HAP-1 (cell line): ENCODE measurements at regions not wholly inside any gene's neighbourhood (a gene's known extent, or its start where the extent isn't known, plus 50 kb on each side); places are given as distances from the start of the nearest gene placed in this dataset.
"Not testable (repeated sequence)": the region's sequence is repeated elsewhere in the genome, so short reads cannot be mapped to it uniquely, and the experiment has no call there.

Experiments used
- DNase-seq, 2 experiments: peaks; one replicate each; pipeline ENCODE4 v3.0.0-alpha.2; 2016 to 2020; ENCODE audit warnings: low spot score in 2 of 2
- H3K27me3 ChIP-seq: fragments of 250-450 bp; sonication (Bioruptor Pico); 2 replicates; pipeline ENCODE4 v1.5.1; 2020; ENCODE audit warnings: low read depth, mild to moderate bottlenecking, moderate library complexity
- H3K36me3 ChIP-seq: fragments of 250-450 bp; sonication (Bioruptor Pico); replicated peaks from 2 replicates; pipeline ENCODE4 v1.5.1; 2020; ENCODE audit warnings: mild to moderate bottlenecking
- H3K4me1 ChIP-seq: fragments of 250-450 bp; sonication (Bioruptor Pico); 2 replicates; pipeline ENCODE4 v1.5.1; 2020; ENCODE audit warnings: mild to moderate bottlenecking
- H3K4me3 ChIP-seq: fragments of 250-450 bp; sonication (Bioruptor Pico); 2 replicates; pipeline ENCODE4 v1.5.1; 2020; ENCODE audit warnings: mild to moderate bottlenecking, moderate library complexity
- H3K9me3 ChIP-seq: fragments of 250-450 bp; sonication (Bioruptor Pico); 2 replicates; pipeline ENCODE4 v1.5.1; 2020; ENCODE audit warnings: mild to moderate bottlenecking, moderate library complexity
- in situ Hi-C: fragments of 300-500 bp; cut with MboI; formaldehyde crosslinking; loops from 3 replicates; pipeline ENCODE4 v1.14.3; 2020; ENCODE audit warnings: low sequenced_read_pairs, inconsistent platforms, mixed read lengths

DNA sequence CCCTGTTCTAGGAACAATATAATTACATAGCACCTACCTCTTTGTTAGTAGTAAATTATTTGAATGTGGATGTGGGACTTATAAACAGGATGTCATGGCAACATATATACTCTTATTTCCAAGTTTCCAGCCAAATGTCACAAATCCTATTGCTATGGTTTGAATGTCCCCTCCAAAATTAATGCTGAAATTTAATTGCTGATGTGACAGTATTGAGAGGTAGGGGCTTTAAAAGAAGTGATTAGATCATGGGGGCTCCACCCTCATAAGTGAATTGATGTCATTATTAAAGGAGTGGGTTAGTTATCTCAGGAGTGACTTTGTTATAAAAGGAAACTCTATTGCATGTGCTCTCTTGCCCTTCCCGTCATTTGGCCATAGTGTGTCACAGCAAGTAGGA, 164.2 kb upstream of the ATF7IP start:
- Histone ChIP-seq H3K36me3 (no peaks in the 10 kb centered on the region), H3K4me1 (no peaks in the 10 kb centered on the region), H3K27me3 (no peaks in the 10 kb centered on the region), H3K4me3 (no peak overlapping the region), H3K9me3 (no peaks in the 10 kb centered on the region)
- no peak for DNase-seq
- in situ Hi-C loops: no loop called here

DNA sequence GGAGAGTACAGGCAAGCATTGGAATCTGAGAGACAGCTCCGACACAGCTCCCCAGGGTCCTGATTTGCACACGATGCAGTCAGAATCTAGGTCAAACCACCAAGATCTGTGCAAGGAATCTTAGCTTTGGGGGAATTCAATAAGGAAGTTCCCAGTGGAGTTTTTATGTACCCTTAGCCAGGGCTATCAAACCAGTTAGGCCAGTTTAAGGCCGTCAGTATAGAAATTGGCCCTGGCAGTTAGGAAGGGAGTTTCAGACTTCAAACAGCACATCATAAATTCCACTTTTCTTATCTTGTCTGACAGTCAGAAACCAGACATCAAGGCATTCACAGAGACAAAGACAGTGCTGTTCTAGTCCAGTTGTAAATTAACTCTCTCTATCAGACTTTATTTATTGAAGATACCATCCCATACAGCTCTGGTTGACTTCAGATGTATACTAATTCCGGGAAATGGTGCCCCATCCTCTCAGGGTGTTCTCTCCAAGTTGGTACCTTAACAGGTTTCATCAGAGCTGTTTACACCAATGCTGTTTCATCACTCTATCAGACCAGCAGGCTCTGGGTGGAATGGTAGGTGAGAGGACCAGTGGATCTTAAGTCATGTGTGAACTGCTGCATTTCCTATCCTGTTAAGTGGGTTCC, 157.5 kb upstream of the ATF7IP start:
- H3K27me3 ChIP-seq: no peaks in the 10 kb centered on the region
- no peak overlapping the region for H3K4me3 ChIP-seq
- no peaks in the 10 kb centered on the region for H3K9me3 ChIP-seq
- DNase-seq: no peak
- H3K36me3 ChIP-seq: no peaks in the 10 kb centered on the region
- in situ Hi-C loops: no loop called here
- H3K4me1 ChIP-seq: no peaks in the 10 kb centered on the region

- in situ Hi-C loops: no loop called here
- no peaks in the 10 kb centered on the region for H3K9me3 ChIP-seq
These were observed 153.5 kb upstream of the ATF7IP start for GRCh38 chr12:14211947-14212387.

DNA sequence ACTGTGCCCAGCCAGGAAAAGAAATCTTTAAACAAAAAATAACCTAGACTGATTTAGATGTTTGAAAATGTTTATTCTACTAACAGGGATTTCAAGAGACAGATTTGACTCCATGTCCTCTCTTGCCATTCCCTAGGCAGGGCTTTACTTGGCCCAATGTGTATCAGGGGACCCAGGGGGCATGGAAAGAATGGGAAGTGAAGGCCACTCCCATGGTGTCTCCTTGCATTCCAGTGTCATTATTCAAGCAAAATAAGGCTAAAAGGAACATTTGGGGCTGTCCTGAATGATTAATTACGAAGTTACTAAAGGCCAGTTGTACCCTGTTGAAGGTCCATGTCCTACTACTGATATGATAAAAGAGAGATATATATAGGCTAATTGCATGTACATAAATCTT, 151.9 kb upstream of the ATF7IP start:
- DNase-seq: no peak
- in situ Hi-C loops: no loop called here

More at GRCh38 chr12:14211947-14212387, 153.5 kb upstream of the ATF7IP start:
- Histone ChIP-seq H3K4me1 (no peaks in the 10 kb centered on the region), H3K4me3 (no peak overlapping the region), H3K27me3 (no peaks in the 10 kb centered on the region), H3K36me3 (no peaks in the 10 kb centered on the region)
- no peak for DNase-seq

DNA sequence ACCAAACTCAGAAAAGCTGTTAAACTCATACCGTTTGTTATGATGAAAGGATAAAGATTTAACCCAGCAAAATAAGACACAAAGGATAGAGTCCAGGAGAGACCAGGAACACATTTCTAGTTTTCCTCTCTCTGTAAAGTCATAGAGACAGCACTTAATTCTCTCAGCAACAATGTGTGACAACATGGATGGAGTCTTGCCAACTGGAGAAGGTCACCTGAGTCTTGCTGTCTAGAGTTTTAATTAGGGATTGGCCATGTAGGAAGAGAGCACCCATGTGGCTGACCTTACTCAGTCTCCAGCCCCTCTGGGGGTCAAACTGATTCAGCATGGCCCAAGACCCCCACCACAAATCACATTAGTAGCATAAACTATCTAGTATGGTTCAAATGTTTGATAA, 151.0 kb upstream of the ATF7IP start:
- Histone ChIP-seq H3K4me3 (no peak overlapping the region), H3K36me3 (no peaks in the 10 kb centered on the region), H3K27me3 (no peaks in the 10 kb centered on the region), H3K4me1 (no peaks in the 10 kb centered on the region), H3K9me3 (no peaks in the 10 kb centered on the region)
- DNase-seq: no peak
- in situ Hi-C loops: no loop called here

More for the DNA sequence above, 151.9 kb upstream of the ATF7IP start:
- Histone ChIP-seq H3K4me1 (no peaks in the 10 kb centered on the region), H3K27me3 (no peaks in the 10 kb centered on the region), H3K36me3 (no peaks in the 10 kb centered on the region), H3K4me3 (no peak overlapping the region), H3K9me3 (no peaks in the 10 kb centered on the region)

GRCh38 chr12:14215949-14216348, 149.5 kb upstream of the ATF7IP start:
- in situ Hi-C loops, H3K4me3 ChIP-seq, H3K9me3 ChIP-seq, H3K4me1 ChIP-seq, H3K27me3 ChIP-seq, DNase-seq, H3K36me3 ChIP-seq: not testable (repeated sequence)

- Histone ChIP-seq H3K36me3 (no peaks in the 10 kb centered on the region), H3K4me3 (no peak overlapping the region), H3K9me3 (no peaks in the 10 kb centered on the region), H3K4me1 (no peaks in the 10 kb centered on the region), H3K27me3 (no peaks in the 10 kb centered on the region)
- in situ Hi-C loops: no loop called here
- DNase-seq: no peak
These were observed 148.8 kb upstream of the ATF7IP start for GRCh38 chr12:14216405-14217294.

GRCh38 chr12:14219156-14219555, 146.3 kb upstream of the ATF7IP start:
- in situ Hi-C loops: no loop called here
- no peaks in the 10 kb centered on the region for H3K27me3 ChIP-seq
- no peak overlapping the region for H3K4me3 ChIP-seq
- no peaks in the 10 kb centered on the region for H3K4me1 ChIP-seq
- peak in 1 of 2 experiments; percentile 9 for DNase-seq
- H3K9me3 ChIP-seq: no peaks in the 10 kb centered on the region
- H3K36me3 ChIP-seq: no peaks in the 10 kb centered on the region

GRCh38 chr12:14219670-14220069, 145.8 kb upstream of the ATF7IP start:
- DNase-seq, H3K36me3 ChIP-seq, in situ Hi-C loops, H3K9me3 ChIP-seq, H3K4me1 ChIP-seq, H3K4me3 ChIP-seq, H3K27me3 ChIP-seq: not testable (repeated sequence)

GRCh38 chr12:14225064-14225463, 140.4 kb upstream of the ATF7IP start:
- Histone ChIP-seq H3K27me3 (0 out of 2 replicates have a peak, but pooled peaks cover 4% of the 10 kb centered on the region), H3K4me3 (no peak overlapping the region), H3K9me3 (no peaks in the 10 kb centered on the region), H3K4me1 (no peaks in the 10 kb centered on the region), H3K36me3 (no peaks in the 10 kb centered on the region)
- in situ Hi-C loops: loop anchor here (25.0 kb wide), 1 partner anchor 412 kb away; no protein-coding TSS in a partner anchor
- no peak for DNase-seq

DNA sequence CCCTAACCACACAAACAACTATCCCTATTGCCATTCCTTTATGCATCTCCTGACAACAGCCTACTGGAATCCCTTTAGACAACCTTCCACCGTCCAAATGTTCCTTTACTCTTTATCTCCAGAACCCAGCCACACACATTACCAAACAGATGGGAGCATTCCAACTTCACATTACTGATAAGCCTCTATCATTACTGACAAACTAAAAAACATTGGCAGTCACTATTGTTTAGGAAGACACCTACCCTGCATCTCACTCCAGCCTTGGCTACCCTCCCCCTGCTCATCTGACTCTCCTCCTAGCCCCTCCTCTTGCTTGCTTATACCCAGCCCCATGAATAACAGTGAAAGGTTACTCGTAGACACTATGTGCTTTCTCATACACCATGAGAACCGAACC, 130.3 kb upstream of the ATF7IP start:
- in situ Hi-C loops: loop anchor here (25.0 kb wide), 1 partner anchor 402 kb away; no protein-coding TSS in a partner anchor
- not testable (repeated sequence) for H3K4me3 ChIP-seq, H3K9me3 ChIP-seq, H3K27me3 ChIP-seq, H3K4me1 ChIP-seq, H3K36me3 ChIP-seq, DNase-seq

DNA sequence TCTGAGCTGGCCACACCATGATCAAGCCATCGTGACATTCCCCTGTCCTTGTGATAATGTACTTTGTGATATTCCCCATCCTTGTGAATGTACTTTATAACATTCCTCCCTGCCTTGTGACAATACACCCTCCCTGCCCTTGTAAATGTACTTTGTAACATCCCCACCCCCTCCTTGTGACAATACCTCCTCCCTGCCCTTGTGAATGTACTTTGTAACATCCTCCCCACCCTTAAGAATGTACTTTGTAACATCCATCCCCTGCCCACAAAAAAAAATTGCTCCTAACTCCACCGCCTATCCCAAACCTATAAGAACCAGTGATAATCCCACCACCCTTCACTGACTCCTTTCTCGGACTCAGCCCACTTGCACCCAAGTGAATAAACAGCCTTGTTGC, 128.8 kb upstream of the ATF7IP start:
- H3K4me3 ChIP-seq, H3K27me3 ChIP-seq, H3K36me3 ChIP-seq, H3K4me1 ChIP-seq, DNase-seq, H3K9me3 ChIP-seq: not testable (repeated sequence)
- in situ Hi-C loops: loop anchor here (25.0 kb wide), 1 partner anchor 401 kb away; no protein-coding TSS in a partner anchor

DNA sequence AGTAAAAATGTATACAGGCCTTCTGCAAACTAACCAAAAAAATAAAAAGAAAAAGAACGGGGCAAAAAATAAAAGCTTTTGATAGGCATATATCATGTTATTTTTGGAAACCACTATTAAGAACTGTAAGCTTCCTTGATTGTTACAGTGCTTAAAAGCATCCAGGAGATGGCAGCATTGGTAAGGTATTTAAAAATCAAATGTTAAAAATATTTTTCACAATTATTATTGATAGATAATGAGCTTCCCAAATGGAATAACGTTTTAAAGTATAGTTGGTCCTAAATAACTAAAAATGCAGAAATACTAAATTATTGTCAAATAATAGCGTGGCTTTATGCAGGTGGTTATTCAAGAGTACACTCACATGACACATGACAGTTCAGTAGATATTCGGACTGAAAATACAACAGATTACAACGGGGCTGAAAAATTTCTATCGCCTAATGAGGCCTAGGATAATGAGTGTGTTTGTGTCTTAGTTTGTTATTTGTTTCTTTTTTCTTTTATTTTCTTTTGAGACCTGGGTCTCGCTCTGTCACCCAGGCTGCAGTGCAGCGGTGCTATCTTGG, 127.2 kb upstream of the ATF7IP start:
- Histone ChIP-seq H3K27me3 (no peaks in the 10 kb centered on the region), H3K4me3 (no peak overlapping the region), H3K36me3 (no peaks in the 10 kb centered on the region), H3K4me1 (peaks cover 8% of the 10 kb centered on the region; the same call in 1 of the 2 replicates), H3K9me3 (peaks cover 6% of the 10 kb centered on the region)
- in situ Hi-C loops: loop anchor here (25.0 kb wide), 1 partner anchor 399 kb away; no protein-coding TSS in a partner anchor
- DNase-seq: no peak
